NCI-H2227 (cell line): ENCODE measurements at regions not wholly inside any gene's neighbourhood (a gene's known extent, or its start where the extent isn't known, plus 50 kb on each side); places are given as distances from the start of the nearest gene placed in this dataset.
A peak's percentile ranks its signal among the peaks of the same experiment; 100 is the strongest.
"Not testable (repeated sequence)": the region's sequence is repeated elsewhere in the genome, so short reads cannot be mapped to it uniquely, and the experiment has no call there.

Source experiments
- DNase-seq: peaks from one replicate; lab custom pipeline; 2025; ENCODE audit not compliant: unreplicated experiment; lab: John Stamatoyannopoulos, UW

GRCh38 chr4:116180157-116180601 is 905.2 kb downstream of the TRAM1L1 start:
- DNase-seq = peak; percentile 1

GRCh38 chr4:116151371-116151770 is 934.0 kb downstream of the TRAM1L1 start:
- not testable (repeated sequence) for DNase-seq

GRCh38 chr4:116150152-116150551 is 935.2 kb downstream of the TRAM1L1 start:
- DNase-seq = no peak

- DNase-seq = no peak
These were observed 942.2 kb downstream of the TRAM1L1 start for GRCh38 chr4:116143198-116143597.

- no peak for DNase-seq
These were observed 952.4 kb downstream of the TRAM1L1 start for GRCh38 chr4:116132946-116133345.

- no peak for DNase-seq
These were observed 958.6 kb downstream of the TRAM1L1 start for GRCh38 chr4:116126794-116127193.

GRCh38 chr4:116122124-116122523 is 963.3 kb downstream of the TRAM1L1 start:
- no peak for DNase-seq

GRCh38 chr4:116118221-116118620 is 967.2 kb downstream of the TRAM1L1 start:
- DNase-seq = no peak

- not testable (repeated sequence) for DNase-seq
These were observed 972.5 kb downstream of the TRAM1L1 start for GRCh38 chr4:116112861-116113260.

- DNase-seq = no peak
These were observed 974.7 kb downstream of the TRAM1L1 start for GRCh38 chr4:116110713-116111112.

- no peak for DNase-seq
These were observed 976.8 kb downstream of the TRAM1L1 start for GRCh38 chr4:116108606-116109005.

- DNase-seq = no peak
These were observed 984.1 kb downstream of the TRAM1L1 start for GRCh38 chr4:116101321-116101720.

GRCh38 chr4:116099596-116099995 is 985.8 kb downstream of the TRAM1L1 start:
- no peak for DNase-seq

GRCh38 chr4:116097353-116097752 is 983.9 kb upstream of the NDST4 start:
- not testable (repeated sequence) for DNase-seq

- DNase-seq = no peak
These were observed 979.5 kb upstream of the NDST4 start for GRCh38 chr4:116092961-116093360.

GRCh38 chr4:116088771-116089170 is 975.4 kb upstream of the NDST4 start:
- DNase-seq = no peak

GRCh38 chr4:116082808-116083366 is 969.5 kb upstream of the NDST4 start:
- DNase-seq = no peak

- no peak for DNase-seq
These were observed 959.6 kb upstream of the NDST4 start for GRCh38 chr4:116073051-116073450.

- DNase-seq = no peak
These were observed 956.9 kb upstream of the NDST4 start for GRCh38 chr4:116070283-116070682.

GRCh38 chr4:116066711-116067245 is 953.4 kb upstream of the NDST4 start:
- DNase-seq = no peak

GRCh38 chr4:116064331-116064730 is 950.9 kb upstream of the NDST4 start:
- DNase-seq = no peak

GRCh38 chr4:116059361-116059760 is 945.9 kb upstream of the NDST4 start:
- no peak for DNase-seq

- no peak for DNase-seq
These were observed 944.7 kb upstream of the NDST4 start for GRCh38 chr4:116058129-116058528.
